Amniotic stem cell (primary cell): ENCODE measurements at regions not wholly inside any gene's neighbourhood (a gene's known extent, or its start where the extent isn't known, plus 50 kb on each side); places are given as distances from the start of the nearest gene placed in this dataset.

Experiments used
- DNase-seq: peaks from one replicate; lab custom pipeline; 2025; lab: John Stamatoyannopoulos, UW

DNA sequence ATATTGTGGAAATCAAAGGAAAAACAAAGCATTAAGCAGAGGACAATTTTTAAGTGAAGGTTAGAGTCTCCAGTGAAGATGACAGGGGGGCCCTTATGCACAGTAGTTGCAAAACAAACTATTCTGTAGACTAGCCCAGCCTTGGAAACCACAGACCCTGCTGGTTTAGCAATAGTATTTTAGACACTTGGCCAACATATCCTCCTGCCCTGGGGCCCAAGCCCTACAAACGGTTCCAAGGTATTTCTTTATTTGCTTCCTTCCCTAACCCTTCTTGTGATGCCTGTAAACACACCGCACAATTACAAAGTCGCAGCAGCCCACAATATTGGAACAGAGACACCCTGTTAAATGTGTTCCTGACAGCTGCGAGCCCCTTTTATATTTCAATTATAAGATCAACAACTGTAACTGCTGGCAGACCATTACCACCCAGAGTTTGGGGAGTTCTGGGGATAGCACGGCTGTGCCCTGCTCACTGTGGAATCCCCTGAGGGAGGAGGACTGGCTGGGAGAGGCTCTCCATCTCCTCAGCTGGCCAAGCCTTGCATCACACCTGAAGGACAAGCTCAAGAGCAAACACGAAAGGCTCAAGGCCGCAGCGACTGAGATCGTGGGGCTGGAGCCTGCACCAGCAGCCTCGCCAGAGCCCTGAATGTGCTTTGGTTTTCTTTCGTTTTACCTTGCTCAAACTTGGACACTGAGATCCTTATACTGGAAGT, 282.2 kb upstream of the ATP5MC3 start:
- DNase-seq = no peak

DNA sequence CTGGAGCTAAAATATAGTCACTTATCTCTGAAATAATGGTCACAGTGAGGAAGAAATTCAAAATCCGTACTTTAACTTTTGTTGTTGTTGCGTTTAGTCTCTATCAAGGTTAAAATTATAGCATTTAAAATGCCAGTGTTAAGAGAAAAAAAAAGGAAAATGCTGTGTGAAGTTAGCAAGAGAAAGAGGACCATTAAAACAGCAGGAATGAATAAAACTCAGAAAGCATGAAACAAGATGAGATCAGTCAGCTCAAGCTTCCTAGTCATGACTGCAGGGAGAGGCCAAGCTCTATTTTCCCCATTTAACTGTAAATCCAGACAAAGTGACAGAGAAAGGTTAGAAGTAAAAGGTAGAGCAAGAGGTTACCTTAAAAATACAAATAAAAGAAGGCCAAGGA, 281.7 kb upstream of the ATP5MC3 start:
- no peak for DNase-seq

DNA sequence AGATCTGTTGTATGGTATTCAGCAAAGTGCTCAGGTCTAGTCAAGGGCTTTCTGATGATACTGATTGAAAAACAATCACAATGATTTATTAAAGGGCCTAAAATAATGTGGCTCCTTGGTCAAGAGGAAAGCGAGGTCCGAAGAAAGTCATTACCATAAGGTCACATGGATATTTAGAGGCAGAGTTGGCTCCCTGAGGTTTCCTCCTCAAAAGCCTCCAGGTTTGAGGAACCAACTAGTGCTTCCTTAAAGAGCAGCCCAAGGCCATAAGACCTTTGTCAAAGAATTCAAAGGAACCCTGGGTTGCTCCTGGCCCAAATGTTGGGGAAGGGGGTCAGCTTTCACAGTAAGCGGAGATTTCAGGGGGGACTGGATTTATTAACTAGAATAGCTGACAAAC, 280.7 kb upstream of the ATP5MC3 start:
- DNase-seq = no peak

DNA sequence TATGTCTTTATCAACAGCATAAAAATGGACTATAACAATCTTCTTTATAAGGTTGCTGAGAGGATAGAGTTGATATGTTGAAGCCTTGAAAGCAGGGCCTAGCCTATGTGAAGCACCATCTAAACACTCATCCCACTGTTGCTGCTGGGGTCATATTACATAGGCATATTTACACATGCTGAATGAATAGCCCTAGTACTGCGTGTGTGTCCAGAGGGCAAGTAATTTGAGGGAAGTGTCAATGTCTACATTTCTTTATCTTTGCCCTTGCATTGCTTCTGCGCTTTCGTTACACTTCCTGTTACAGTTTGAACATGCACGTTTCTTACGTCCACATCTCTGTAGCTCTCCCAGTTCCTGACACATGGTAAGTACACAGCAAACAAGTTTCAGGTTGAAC, 280.3 kb upstream of the ATP5MC3 start:
- no peak for DNase-seq

DNA sequence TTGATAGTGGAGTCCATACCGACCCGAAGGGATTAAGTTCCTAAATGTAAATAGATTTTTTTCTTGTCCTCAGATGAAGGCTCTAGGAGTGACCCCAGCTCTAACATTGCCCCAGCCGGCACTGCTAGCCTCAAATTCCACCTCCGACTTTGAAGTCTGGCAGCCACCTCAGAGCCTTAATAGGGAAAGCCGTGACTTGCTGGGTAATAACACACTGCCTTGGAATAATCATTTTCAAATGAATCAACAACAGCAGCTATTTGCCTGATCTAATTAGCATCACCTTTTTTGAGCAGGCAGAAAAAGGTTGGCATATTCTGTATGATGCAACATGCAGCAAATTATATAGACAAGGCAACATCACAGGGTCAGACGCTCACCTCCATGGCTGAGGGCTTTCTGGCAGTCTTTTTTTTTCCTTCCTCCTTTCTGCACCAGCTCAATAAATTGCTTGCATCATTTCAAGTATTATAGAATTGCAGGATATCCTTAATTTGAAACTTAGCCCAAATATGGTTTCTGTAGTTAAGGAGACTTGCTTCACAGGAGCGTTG, 276.5 kb upstream of the ATP5MC3 start:
- DNase-seq = no peak

DNA sequence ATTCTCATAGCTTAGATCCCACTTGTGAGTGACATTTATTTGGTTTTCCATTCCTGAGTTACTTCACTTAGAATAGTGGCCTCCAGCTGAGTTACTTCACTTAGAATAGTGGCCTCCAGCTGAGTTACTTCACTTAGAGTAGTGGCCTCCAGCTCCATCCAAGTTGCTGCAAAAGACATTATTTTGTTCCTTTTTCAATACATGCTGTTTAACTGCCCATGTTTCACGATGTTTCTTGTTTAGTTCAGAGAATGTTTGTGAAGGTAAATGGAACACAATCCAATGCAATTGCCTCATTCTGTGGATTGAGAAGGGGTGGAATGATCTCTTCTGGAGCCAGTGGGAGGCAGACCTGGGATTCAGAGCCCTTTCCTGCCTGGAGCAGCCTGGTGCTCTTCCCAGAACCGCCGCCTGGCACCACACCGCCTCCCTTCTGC, 273.5 kb upstream of the ATP5MC3 start:
- no peak for DNase-seq

DNA sequence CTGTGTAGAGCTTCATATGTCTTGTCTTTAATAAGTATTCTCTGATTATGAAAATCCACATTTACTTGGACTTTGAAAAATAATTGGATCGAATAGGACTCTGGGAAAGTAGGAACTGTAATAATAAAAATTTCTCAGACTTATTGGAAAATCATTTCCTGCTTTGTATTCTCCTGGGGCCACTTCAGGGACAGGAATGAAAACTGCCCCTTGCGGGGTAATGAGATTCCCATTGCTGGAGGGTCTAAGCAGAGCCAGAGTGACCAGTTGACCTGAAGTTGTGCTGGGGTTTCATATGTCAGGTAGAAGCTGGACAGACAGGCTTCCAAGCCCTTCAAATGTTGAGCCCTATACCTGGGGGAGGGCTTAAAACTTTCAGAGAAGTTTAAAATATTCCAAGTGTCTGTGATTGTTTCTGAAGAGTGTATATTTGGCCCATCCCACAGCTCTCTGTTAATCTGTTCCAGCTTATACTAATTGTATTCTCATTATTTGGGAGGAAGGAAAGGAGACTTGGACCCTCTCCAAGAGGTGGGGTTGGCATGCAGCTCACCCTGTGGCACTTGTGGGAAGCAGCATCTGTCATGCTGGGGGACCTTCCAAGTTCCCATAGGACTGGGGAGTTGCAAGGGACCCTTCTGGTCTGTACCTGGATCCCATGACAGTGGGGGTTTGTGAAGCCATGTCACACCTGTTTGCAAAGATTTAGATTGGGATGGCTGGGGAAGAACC, 268.7 kb upstream of the ATP5MC3 start:
- DNase-seq = no peak

DNA sequence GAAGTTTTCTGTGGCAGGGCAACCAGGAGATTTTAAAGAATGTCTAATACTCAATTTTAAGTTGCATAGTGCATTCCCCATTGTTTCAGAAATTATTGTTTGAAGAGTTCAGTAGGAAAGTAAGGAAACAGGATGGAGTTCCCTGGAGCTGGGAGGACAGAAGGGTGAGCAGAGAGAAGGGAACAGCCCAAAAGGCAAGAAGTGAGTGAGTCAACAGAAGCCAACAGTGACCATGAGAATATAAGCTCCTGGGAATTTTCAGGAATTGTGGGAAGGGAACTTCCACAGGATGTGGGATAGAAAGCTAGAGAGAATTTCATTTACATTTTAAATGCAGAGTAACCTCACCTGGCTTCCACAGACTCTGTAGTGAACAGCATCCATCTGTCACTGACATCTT, 268.1 kb upstream of the ATP5MC3 start:
- DNase-seq = no peak

GRCh38 chr2:175446201-175446600, 264.7 kb upstream of the ATP5MC3 start:
- DNase-seq = no peak

GRCh38 chr2:175445281-175445680, 263.8 kb upstream of the ATP5MC3 start:
- no peak for DNase-seq

- DNase-seq = no peak
Measured at GRCh38 chr2:175442441-175442840, 260.9 kb upstream of the ATP5MC3 start.

DNA sequence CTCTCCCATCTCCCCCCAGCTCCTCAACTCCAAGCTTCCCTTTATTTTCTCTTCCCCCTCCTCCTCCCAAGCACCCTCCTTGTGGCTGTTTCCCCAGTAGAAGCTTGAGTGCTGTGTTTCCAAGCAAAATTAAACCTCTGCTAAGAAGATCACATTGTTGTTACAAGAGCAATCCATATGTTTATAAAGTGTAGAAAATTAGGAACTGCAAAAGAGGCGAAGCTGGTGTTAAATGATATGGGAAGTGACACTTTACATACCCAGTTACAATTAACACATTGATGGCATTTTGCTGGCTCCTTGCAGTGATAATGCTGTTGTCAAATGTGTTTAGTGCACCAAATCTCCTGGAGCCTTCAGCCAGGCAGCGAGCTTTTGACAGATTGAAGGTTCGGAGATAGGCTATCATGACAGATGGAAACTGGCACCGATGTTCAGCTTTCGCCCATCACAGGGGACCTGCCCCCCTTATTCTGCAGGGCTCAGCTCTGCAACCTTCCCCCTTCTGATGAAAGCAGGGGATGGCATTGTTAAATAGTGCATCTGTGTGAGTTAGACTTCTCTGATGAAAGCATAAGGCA, 259.8 kb upstream of the ATP5MC3 start:
- DNase-seq = no peak

GRCh38 chr2:175439416-175439815, 257.9 kb upstream of the ATP5MC3 start:
- no peak for DNase-seq

DNA sequence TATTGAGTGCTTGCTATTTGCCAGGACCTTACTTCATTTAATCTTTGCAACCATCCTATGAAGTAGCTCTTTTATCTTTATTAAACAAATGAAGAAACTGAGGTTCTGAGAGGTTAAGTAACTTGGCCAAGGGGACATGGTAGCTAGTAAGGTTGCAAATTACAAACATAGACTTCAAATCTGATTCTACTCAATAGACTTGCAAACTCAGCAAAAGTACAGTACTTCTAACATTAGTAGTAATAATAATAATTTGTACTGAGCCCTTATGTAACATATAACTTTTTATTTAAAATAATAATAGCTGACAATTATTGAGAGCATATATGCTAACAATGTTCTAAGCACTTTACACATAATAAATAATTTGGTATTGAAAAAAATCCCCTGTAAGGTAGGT, 255.7 kb upstream of the ATP5MC3 start:
- DNase-seq = no peak

- no peak for DNase-seq
Measured at GRCh38 chr2:175436076-175436475, 254.6 kb upstream of the ATP5MC3 start.

- no peak for DNase-seq
Measured at GRCh38 chr2:175435012-175435411, 253.5 kb upstream of the ATP5MC3 start.

DNA sequence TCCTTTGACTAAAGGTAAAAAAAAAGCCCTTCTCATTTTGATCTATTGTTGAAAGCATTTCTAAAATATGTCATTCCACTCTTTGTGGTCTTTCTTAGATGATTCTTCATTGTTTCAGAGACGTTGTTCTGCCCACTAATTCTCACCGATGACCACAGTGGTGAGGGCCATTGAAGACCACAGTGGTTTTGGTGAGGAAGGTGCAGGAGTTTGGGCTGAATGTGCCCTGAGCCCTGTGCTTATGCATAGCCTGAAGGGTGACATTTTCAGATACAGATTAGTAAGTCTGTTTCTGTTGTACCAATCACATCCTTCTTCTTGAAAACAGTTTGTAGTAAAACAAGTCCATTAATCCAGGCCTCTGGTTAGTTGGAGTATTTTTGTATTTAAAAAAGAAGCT, 251.3 kb upstream of the ATP5MC3 start:
- no peak for DNase-seq

- no peak for DNase-seq
Measured at GRCh38 chr2:175432021-175432420, 250.5 kb upstream of the ATP5MC3 start.

DNA sequence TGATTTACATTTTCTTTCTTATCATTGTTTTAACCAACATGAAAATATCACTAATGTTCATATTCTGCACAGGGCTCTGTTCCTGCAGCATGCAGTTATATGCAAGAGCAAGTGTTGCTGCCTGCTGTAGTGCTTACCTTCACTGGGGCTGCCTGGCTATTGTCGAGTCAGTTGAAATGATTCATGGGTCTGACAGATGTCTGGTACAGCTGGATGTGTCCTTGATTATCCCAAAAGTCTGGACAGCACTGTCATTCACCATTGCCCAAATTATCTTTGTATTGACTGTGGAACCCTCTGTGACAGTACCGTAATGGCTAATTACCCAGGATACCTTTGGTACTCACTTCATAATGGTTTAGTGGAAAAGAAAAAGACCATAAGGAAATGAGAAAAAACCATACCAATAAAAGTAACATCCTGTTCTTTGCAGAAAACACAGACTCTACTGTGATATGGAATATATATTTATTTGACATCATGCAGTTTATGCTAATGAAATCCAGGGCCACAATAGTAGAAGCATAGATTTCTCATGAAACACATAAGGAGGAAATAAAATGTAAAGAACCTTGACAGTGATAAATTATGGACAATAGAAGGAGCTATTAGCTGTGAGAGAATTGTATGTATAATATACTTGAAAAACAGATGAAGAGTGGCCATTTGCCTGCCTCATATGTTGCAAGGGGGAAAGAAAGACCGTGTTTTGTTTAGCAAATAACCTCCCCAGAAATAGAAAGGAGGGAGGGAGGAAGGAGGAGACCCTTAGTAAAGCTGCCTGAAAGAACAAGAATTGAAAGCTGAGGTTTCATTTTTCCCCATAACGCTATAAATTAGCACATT, 249.8 kb upstream of the ATP5MC3 start:
- DNase-seq = no peak

GRCh38 chr2:175430236-175430635, 248.7 kb upstream of the ATP5MC3 start:
- no peak for DNase-seq

DNA sequence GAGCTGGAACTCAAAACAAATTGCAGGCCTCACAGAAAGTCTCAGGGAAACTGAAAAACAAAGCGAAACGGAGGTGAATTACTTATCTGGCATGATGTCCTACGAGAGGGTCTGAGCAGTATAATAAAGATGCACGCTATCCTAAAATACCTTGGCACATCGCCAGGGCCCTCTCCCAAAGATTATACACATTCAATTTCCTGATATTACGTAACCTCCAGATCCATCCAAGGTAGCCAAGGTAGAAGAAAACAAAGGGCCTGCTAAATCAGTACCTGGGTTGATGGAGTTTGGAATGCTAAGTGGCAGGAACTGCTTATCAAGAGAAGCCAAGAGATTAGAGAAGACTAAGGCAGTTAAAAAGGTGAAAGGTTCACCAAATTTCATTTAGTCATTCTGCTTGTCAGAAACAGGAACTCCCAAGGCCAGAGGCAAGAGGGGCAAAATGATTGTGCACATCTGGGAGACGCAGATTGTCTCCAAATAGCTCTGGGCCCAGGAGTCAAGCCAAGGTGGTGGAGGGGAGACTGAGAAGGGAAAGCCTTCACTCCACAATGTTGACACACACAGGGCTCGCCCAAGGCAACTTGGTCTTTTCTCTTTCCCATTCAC, 236.8 kb upstream of the ATP5MC3 start:
- DNase-seq = no peak
